IMR-90 (cell line): ENCODE measurements at regions not wholly inside any gene's neighbourhood (a gene's known extent, or its start where the extent isn't known, plus 50 kb on each side); places are given as distances from the start of the nearest gene placed in this dataset.

Source experiments
- ATAC-seq: fragments of 200-7000 bp; cut with Tn5 transposase; 2 replicates; pipeline ENCODE4 v1.9.1; 2020; ENCODE audit warnings: low read depth, mild to moderate bottlenecking, moderate library complexity
- BruUV-seq: library from RNA; stranded (reverse); fragments of 400-500 nt; replicated peaks from 2 replicates; lab custom pipeline; 2021; lab: Mats Ljungman, UMichigan
- CTCF ChIA-PET: fragments of 300-600 bp; formaldehyde crosslinking; extraction: SDS; loops from one replicate; lab custom pipeline; 2021; ENCODE audit warnings: antibody characterized with exemption; lab: Yijun Ruan, JAX
- POLR2A ChIA-PET: fragments of 300-600 bp; sonication (Branson Sonifier 250); formaldehyde crosslinking; loops from one replicate; lab custom pipeline; 2022; ENCODE audit warnings: antibody characterized with exemption; ENCODE audit not compliant: unreplicated experiment; lab: Charles Lee
- DNase-seq: peaks from one replicate; pipeline ENCODE4 v3.0.0; 2013
- H2AFZ ChIP-seq: replicated peaks from 2 replicates; pipeline ENCODE3; 2013; ENCODE audit warnings: low read length, mild to moderate bottlenecking; ENCODE audit not compliant: poor library complexity
- H2AK5ac ChIP-seq: 2 replicates; pipeline ENCODE4 v1.6.1; 2013; ENCODE audit warnings: low read depth, low read length, inconsistent platforms
- H2AK9ac ChIP-seq: replicated peaks from 2 replicates; pipeline ENCODE3; 2013; ENCODE audit warnings: mild to moderate bottlenecking, low read depth, low read length, moderate library complexity; ENCODE audit not compliant: poor library complexity
- H2BK120ac ChIP-seq: 2 replicates; pipeline ENCODE4 v1.6.1; 2013; ENCODE audit warnings: low read depth, low read length, inconsistent platforms
- H2BK15ac ChIP-seq: 3 replicates; pipeline ENCODE4 v1.6.1; 2013; ENCODE audit warnings: low read depth, low read length, inconsistent platforms
- H2BK20ac ChIP-seq: 2 replicates; pipeline ENCODE4 v1.6.1; 2013; ENCODE audit warnings: low read depth, mild to moderate bottlenecking, inconsistent platforms, low read length, moderate library complexity
- H2BK5ac ChIP-seq: 2 replicates; pipeline ENCODE4 v1.6.1; 2013; ENCODE audit warnings: mild to moderate bottlenecking, low read depth, low read length, inconsistent platforms; ENCODE audit not compliant: poor library complexity, severe bottlenecking
- H3K14ac ChIP-seq: replicated peaks from 2 replicates; pipeline ENCODE4 v1.6.1; 2013; ENCODE audit warnings: low read depth, low read length, inconsistent platforms
- H3K18ac ChIP-seq: 2 replicates; pipeline ENCODE4 v1.6.1; 2013; ENCODE audit warnings: low read depth, low read length, control low read depth
- H3K23ac ChIP-seq: 2 replicates; pipeline ENCODE4 v1.6.1; 2013; ENCODE audit warnings: low read depth, low read length, inconsistent platforms
- H3K27ac ChIP-seq: 2 replicates; pipeline ENCODE4 v1.5.1; 2013; ENCODE audit warnings: mild to moderate bottlenecking, control low read depth, low read length; ENCODE audit not compliant: insufficient read depth
- H3K27me3 ChIP-seq: 2 replicates; pipeline ENCODE4 v1.6.1; 2013; ENCODE audit warnings: low read length; ENCODE audit not compliant: control insufficient read depth, insufficient read depth
- H3K36me3 ChIP-seq: 2 replicates; pipeline ENCODE4 v1.6.1; 2013; ENCODE audit warnings: low read length, mixed read lengths; ENCODE audit not compliant: control insufficient read depth, insufficient read depth
- H3K4ac ChIP-seq: 2 replicates; pipeline ENCODE4 v1.6.1; 2013; ENCODE audit warnings: low read depth, low read length, inconsistent platforms
- H3K4me1 ChIP-seq: 2 replicates; pipeline ENCODE4 v1.6.1; 2013; ENCODE audit warnings: low read length, mixed read lengths; ENCODE audit not compliant: control insufficient read depth, insufficient read depth
- H3K4me2 ChIP-seq: 2 replicates; pipeline ENCODE4 v1.6.1; 2013; ENCODE audit warnings: low read depth, mild to moderate bottlenecking, control low read depth, low read length, moderate library complexity
- H3K4me3 ChIP-seq: 2 replicates; pipeline ENCODE4 v1.5.1; 2013; ENCODE audit warnings: low read depth, mild to moderate bottlenecking, control low read depth, low read length, moderate library complexity; ENCODE audit not compliant: insufficient read depth
- H3K56ac ChIP-seq: 2 replicates; pipeline ENCODE4 v1.6.1; 2013; ENCODE audit warnings: low read length, inconsistent platforms; ENCODE audit not compliant: insufficient read depth; ENCODE audit errors: extremely low read depth
- H3K79me1 ChIP-seq, 2 experiments: 2 replicates each; pipeline ENCODE4 v1.6.1; 2013; ENCODE audit warnings: low read length in 2 of 2, inconsistent platforms in 1 of 2, low read depth in 1 of 2
- H3K9ac ChIP-seq: 2 replicates; pipeline ENCODE4 v1.6.1; 2013; ENCODE audit warnings: low read depth, low read length, control low read depth
- H3K9me1 ChIP-seq: 2 replicates; pipeline ENCODE4 v1.6.1; 2013; ENCODE audit warnings: low read length, inconsistent platforms; ENCODE audit not compliant: insufficient read depth
- H3K9me3 ChIP-seq: 2 replicates; pipeline ENCODE4 v1.6.1; 2013; ENCODE audit warnings: low read length; ENCODE audit not compliant: control insufficient read depth, insufficient read depth
- H4K20me1 ChIP-seq: 2 replicates; pipeline ENCODE4 v1.6.1; 2013; ENCODE audit warnings: low read length, inconsistent platforms; ENCODE audit not compliant: insufficient read depth
- H4K5ac ChIP-seq: 2 replicates; pipeline ENCODE4 v1.6.1; 2013; ENCODE audit warnings: mild to moderate bottlenecking, low read depth, low read length, control low read depth
- H4K8ac ChIP-seq, 2 experiments: 2 replicates each; pipeline ENCODE4 v1.6.1; 2013; ENCODE audit warnings: low read depth in 2 of 2, low read length in 2 of 2, control low read depth in 1 of 2, inconsistent platforms in 1 of 2
- H4K91ac ChIP-seq: 2 replicates; pipeline ENCODE4 v1.6.1; 2013; ENCODE audit warnings: low read depth, low read length, inconsistent platforms; ENCODE audit not compliant: insufficient read depth
- NFE2L2 ChIP-seq: fragments of 150-350 bp; IDR thresholded peaks from 2 replicates; pipeline ENCODE4 v1.6.1; 2016; ENCODE audit warnings: low read depth, mild to moderate bottlenecking, low read length
- RAD21 ChIP-seq: IDR thresholded peaks from 2 replicates; pipeline ENCODE4 v1.6.1; 2012; ENCODE audit warnings: low read length, improper control_type of control experiment
- SMC3 ChIP-seq: fragments of 150-350 bp; IDR thresholded peaks from 2 replicates; pipeline ENCODE4 v1.6.1; 2016; ENCODE audit warnings: low read depth, mild to moderate bottlenecking, antibody characterized with exemption, low read length, moderate library complexity
- WGBS, 2 experiments: methylation state at CpG; one replicate each; pipeline versions ENCODE4 v1.1.5 to v1.1.7; 2013; ENCODE audit warnings: missing lambda C conversion rate in 2 of 2; ENCODE audit not compliant: insufficient read length in 1 of 2; ENCODE audit errors: extremely low coverage in 2 of 2; 5-methylcytosine and 5-hydroxymethylcytosine counted together
- dilution Hi-C: fragments of 300-500 bp; cut with HindIII; formaldehyde crosslinking; loops from one replicate; pipeline ENCODE4 v1.14.3; 2018; ENCODE audit warnings: low sequenced_read_pairs; ENCODE audit not compliant: unreplicated experiment
- in situ Hi-C: fragments of 300-500 bp; cut with MboI; formaldehyde crosslinking; loops from 3 replicates; pipeline ENCODE4 v1.14.3; 2019; ENCODE audit warnings: low sequenced_read_pairs, inconsistent platforms, mixed read lengths
- intact Hi-C: fragments of 100-400 bp; cut with micrococcal nuclease; formaldehyde crosslinking; loops from 2 replicates; pipeline ENCODE4 v1.10.0; 2022
- TF ChIP-seq, protein P1 (sequence below): fragments of 150-350 bp; IDR thresholded peaks from 2 replicates; pipeline ENCODE4 v1.6.1; 2016; ENCODE audit warnings: low read depth, mild to moderate bottlenecking, low read length, moderate library complexity, borderline replicate concordance
- TF ChIP-seq, protein P2 (sequence below): conservative IDR thresholded peaks from 2 replicates; pipeline ENCODE4 v1.5.1; 2012; ENCODE audit warnings: mild to moderate bottlenecking, low read depth, low read length, improper control_type of control experiment

DNA sequence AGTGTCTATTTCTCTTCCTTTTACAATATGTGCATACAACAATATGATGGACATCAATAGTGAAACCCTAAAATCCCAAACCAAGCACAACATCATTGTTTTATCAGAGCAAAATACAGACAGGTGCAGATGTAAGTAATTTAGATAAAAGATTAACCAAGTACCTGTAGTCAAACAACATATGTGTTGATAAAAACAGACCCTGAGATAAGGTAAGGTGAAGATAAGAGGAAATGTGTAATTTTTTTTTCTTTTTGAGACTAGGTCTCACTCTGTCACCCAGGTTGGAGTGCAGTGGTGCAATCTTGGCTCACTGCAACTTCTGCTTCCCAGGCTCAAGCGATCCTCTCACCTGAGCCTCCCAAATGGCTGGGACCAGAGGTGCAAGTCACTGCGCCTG lies 589.8 kb downstream of the PLCL1 start:
- H3K14ac ChIP-seq: no peak overlapping the region
- no peak overlapping the region for H4K8ac ChIP-seq
- DNase-seq (no peak), ATAC-seq (no peak)
- no peak overlapping the region for H2BK120ac ChIP-seq
- H3K79me1 ChIP-seq: no peaks in the 10 kb centered on the region
- no peaks in the 10 kb centered on the region for H3K4me1 ChIP-seq
- H3K36me3 ChIP-seq: no peaks in the 10 kb centered on the region
- H4K5ac ChIP-seq: no peak overlapping the region
- H3K27me3 ChIP-seq: no peaks in the 10 kb centered on the region
- no peak overlapping the region for H4K91ac ChIP-seq
- H2BK15ac ChIP-seq: no peak overlapping the region
- H3K56ac ChIP-seq: no peak overlapping the region
- H2AK5ac ChIP-seq: no peak overlapping the region
- intact Hi-C loops: no loop called here
- ChIA-PET POLR2A (no interaction called here), CTCF (no interaction called here)
- H2BK5ac ChIP-seq: no peak overlapping the region
- no peak overlapping the region for H3K4ac ChIP-seq
- H3K9ac ChIP-seq: no peak overlapping the region
- H3K27ac ChIP-seq: no peak overlapping the region
- H2AK9ac ChIP-seq: no peak overlapping the region
- in situ Hi-C loops: loop anchor here (25.0 kb wide), 1 partner anchor 1093 kb away; no protein-coding TSS in a partner anchor
- no peaks in the 10 kb centered on the region for H3K9me1 ChIP-seq
- no peak overlapping the region for H2AFZ ChIP-seq
- dilution Hi-C loops: no loop called here
- H4K20me1 ChIP-seq: no peaks in the 10 kb centered on the region
- no peak overlapping the region for H2BK20ac ChIP-seq
- no peak overlapping the region for H3K4me3 ChIP-seq
- no peak overlapping the region for H3K23ac ChIP-seq
- no peak overlapping the region for H3K18ac ChIP-seq
- H3K9me3 ChIP-seq: no peaks in the 10 kb centered on the region
- no TSS peak for BruUV-seq
- TF ChIP-seq SMC3 (no peak), NFE2L2 (no peak), RAD21 (no peak)
- TF ChIP-seq, protein P1, sequence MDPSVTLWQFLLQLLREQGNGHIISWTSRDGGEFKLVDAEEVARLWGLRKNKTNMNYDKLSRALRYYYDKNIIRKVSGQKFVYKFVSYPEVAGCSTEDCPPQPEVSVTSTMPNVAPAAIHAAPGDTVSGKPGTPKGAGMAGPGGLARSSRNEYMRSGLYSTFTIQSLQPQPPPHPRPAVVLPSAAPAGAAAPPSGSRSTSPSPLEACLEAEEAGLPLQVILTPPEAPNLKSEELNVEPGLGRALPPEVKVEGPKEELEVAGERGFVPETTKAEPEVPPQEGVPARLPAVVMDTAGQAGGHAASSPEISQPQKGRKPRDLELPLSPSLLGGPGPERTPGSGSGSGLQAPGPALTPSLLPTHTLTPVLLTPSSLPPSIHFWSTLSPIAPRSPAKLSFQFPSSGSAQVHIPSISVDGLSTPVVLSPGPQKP: no peak
- TF ChIP-seq, protein P2, sequence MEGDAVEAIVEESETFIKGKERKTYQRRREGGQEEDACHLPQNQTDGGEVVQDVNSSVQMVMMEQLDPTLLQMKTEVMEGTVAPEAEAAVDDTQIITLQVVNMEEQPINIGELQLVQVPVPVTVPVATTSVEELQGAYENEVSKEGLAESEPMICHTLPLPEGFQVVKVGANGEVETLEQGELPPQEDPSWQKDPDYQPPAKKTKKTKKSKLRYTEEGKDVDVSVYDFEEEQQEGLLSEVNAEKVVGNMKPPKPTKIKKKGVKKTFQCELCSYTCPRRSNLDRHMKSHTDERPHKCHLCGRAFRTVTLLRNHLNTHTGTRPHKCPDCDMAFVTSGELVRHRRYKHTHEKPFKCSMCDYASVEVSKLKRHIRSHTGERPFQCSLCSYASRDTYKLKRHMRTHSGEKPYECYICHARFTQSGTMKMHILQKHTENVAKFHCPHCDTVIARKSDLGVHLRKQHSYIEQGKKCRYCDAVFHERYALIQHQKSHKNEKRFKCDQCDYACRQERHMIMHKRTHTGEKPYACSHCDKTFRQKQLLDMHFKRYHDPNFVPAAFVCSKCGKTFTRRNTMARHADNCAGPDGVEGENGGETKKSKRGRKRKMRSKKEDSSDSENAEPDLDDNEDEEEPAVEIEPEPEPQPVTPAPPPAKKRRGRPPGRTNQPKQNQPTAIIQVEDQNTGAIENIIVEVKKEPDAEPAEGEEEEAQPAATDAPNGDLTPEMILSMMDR: no peak
- H3K4me2 ChIP-seq: no peak overlapping the region
- WGBS, 2 experiments: 67% methylated on average over 1 of the region's 2 CpGs; no CpG with 5 or more reads in 1 of the 2 experiments
